Left lung (tissue), 4 donors: ENCODE measurements at regions not wholly inside any gene's neighbourhood (a gene's known extent, or its start where the extent isn't known, plus 50 kb on each side); places are given as distances from the start of the nearest gene placed in this dataset.
A peak's percentile ranks its signal among the peaks of the same experiment; 100 is the strongest.

Experiments
- ATAC-seq: fragments of 200-7000 bp; cut with Tn5 transposase; one replicate; pipeline ENCODE4 v1.9.1; 2020; ENCODE audit warnings: moderate library complexity
- DNase-seq, 4 donors: peaks; one replicate each; pipeline ENCODE4 v3.0.0-alpha.2; 2013 to 2020
- H3K27ac ChIP-seq, 2 donors: fragments of 200-600 bp; sonication (generic) in 1 of 2; one replicate each; pipeline versions ENCODE4 v1.5.0 to v1.8.0; 2020 to 2021
- H3K27me3 ChIP-seq, 2 donors: fragments of 200-600 bp; sonication (generic) in 1 of 2; one replicate each; pipeline versions ENCODE4 v1.5.0 to v1.8.0; 2020 to 2021
- H3K36me3 ChIP-seq, 2 donors: fragments of 200-600 bp; sonication (generic) in 1 of 2; one replicate each; pipeline versions ENCODE4 v1.5.0 to v1.8.0; 2020 to 2021
- H3K4me1 ChIP-seq, 2 donors: fragments of 200-600 bp; one replicate each; pipeline ENCODE4 v1.8.0; 2021
- H3K4me3 ChIP-seq, 2 donors: fragments of 200-600 bp; sonication (generic) in 1 of 2; one replicate each; pipeline versions ENCODE4 v1.5.0 to v1.8.0; 2020 to 2021; ENCODE audit warnings: mild to moderate bottlenecking in 1 of 2
- H3K9me3 ChIP-seq, 2 donors: fragments of 200-600 bp; sonication (generic) in 1 of 2; one replicate each; pipeline versions ENCODE4 v1.5.0 to v1.8.0; 2020 to 2021
- CTCF ChIP-seq, 2 donors: fragments of 200-600 bp; sonication (generic) in 1 of 2; IDR thresholded peaks; one replicate each; pipeline versions ENCODE4 v1.5.0 to v1.8.0; 2021; ENCODE audit warnings: antibody characterized with exemption in 2 of 2
- intact Hi-C, 2 donors: fragments of 100-400 bp; cut with DNase I; formaldehyde crosslinking; loops; one replicate each; pipeline versions ENCODE4 v1.11.2 to v1.14.2; 2022
- donor health status: DM: no; HTN: yes; CAD: no.
- donor health status: DM: no; HTN: no; CAD: no.

GRCh38 chr10:30758338-30758737 lies 128.8 kb upstream of the LYZL2 start:
- H3K27me3 ChIP-seq, result no peaks in the 10 kb centered on the region
- H3K27ac ChIP-seq, result no peak overlapping the region
- intact Hi-C loops, result no loop called here
- DNase-seq, result no peak
- H3K4me3 ChIP-seq, result no peak overlapping the region
- TF ChIP-seq CTCF (IDR thresholded peaks at IDR 0.05), result no peak
- no peak for ATAC-seq
- H3K9me3 ChIP-seq, result peaks cover 0 to 4% of the 10 kb centered on the region in 2 donors
- H3K4me1 ChIP-seq, result no peaks in the 10 kb centered on the region
- no peaks in the 10 kb centered on the region for H3K36me3 ChIP-seq

- peaks cover 0 to 4% of the 10 kb centered on the region in 2 donors for H3K9me3 ChIP-seq
- no peak for TF ChIP-seq CTCF (IDR thresholded peaks at IDR 0.05)
- ATAC-seq, result no peak
- no peaks in the 10 kb centered on the region for H3K27me3 ChIP-seq
- H3K4me1 ChIP-seq, result no peaks in the 10 kb centered on the region
- H3K27ac ChIP-seq, result no peak overlapping the region
- intact Hi-C loops, result no loop called here
- no peaks in the 10 kb centered on the region for H3K36me3 ChIP-seq
- H3K4me3 ChIP-seq, result no peak overlapping the region
- DNase-seq, result no peak
Measured at GRCh38 chr10:30756896-30757295, 127.3 kb upstream of the LYZL2 start.

GRCh38 chr10:30756151-30756550 lies 126.6 kb upstream of the LYZL2 start:
- Histone ChIP-seq H3K9me3 (peaks cover 0 to 3% of the 10 kb centered on the region in 2 donors), H3K4me1 (no peaks in the 10 kb centered on the region), H3K36me3 (no peaks in the 10 kb centered on the region), H3K27me3 (no peaks in the 10 kb centered on the region), H3K27ac (no peak overlapping the region), H3K4me3 (no peak overlapping the region)
- intact Hi-C loops, result no loop called here
- DNase-seq (no peak), ATAC-seq (no peak)
- no peak for TF ChIP-seq CTCF (IDR thresholded peaks at IDR 0.05)

GRCh38 chr10:30755441-30755953 lies 125.9 kb upstream of the LYZL2 start:
- TF ChIP-seq CTCF (IDR thresholded peaks at IDR 0.05), result no peak
- no peaks in the 10 kb centered on the region for H3K9me3 ChIP-seq
- ATAC-seq, result peak; percentile 23
- H3K27ac ChIP-seq, result no peak overlapping the region
- DNase-seq, result no peak
- no peaks in the 10 kb centered on the region for H3K27me3 ChIP-seq
- H3K4me1 ChIP-seq, result no peaks in the 10 kb centered on the region
- no peaks in the 10 kb centered on the region for H3K36me3 ChIP-seq
- no peak overlapping the region for H3K4me3 ChIP-seq
- intact Hi-C loops, result no loop called here

GRCh38 chr10:30752481-30752881 lies 122.9 kb upstream of the LYZL2 start:
- intact Hi-C loops, result no loop called here
- no peaks in the 10 kb centered on the region for H3K4me1 ChIP-seq
- no peak for TF ChIP-seq CTCF (IDR thresholded peaks at IDR 0.05)

More at GRCh38 chr10:30752481-30752881, 122.9 kb upstream of the LYZL2 start:
- Histone ChIP-seq H3K27ac (no peak overlapping the region), H3K27me3 (no peaks in the 10 kb centered on the region), H3K4me3 (no peak overlapping the region), H3K36me3 (no peaks in the 10 kb centered on the region), H3K9me3 (no peaks in the 10 kb centered on the region)
- DNase-seq, result no peak
- no peak for ATAC-seq
